DND-41 (cell line): ENCODE measurements at regions not wholly inside any gene's neighbourhood (a gene's known extent, or its start where the extent isn't known, plus 50 kb on each side); places are given as distances from the start of the nearest gene placed in this dataset.

Source experiments
- EZH2 ChIP-seq: IDR thresholded peaks from 3 replicates; pipeline ENCODE4 v1.6.1; 2012; ENCODE audit warnings: borderline replicate concordance, low read depth, mild to moderate bottlenecking, moderate library complexity, low read length, inconsistent platforms; ENCODE audit not compliant: severe bottlenecking
- TF ChIP-seq, protein P1 (sequence below): IDR thresholded peaks from 2 replicates; pipeline ENCODE4 v1.5.1; 2012; ENCODE audit warnings: borderline replicate concordance, low read length, moderate library complexity, mild to moderate bottlenecking; ENCODE audit not compliant: poor library complexity, severe bottlenecking; ENCODE audit errors: extremely low read depth

DNA sequence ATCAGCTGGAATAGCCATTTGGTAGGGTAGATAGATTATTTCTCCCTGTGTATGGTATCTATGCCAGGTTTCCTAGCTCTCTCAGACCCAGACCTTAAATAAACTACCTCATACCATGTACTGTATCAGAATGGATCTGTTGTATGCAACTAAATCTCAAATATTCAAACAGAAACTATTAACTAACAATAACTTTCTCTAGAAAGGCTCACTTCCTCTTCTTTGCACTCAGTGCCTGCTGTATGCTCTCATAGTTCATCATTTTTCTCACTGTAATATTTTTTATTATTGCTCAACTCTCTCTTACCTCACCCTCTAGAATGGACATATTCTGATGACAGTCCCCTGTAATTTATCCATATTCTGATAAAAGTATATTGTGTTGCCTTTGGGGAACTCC, 182.4 kb downstream of the TOX3 start:
- TF ChIP-seq, protein P1, sequence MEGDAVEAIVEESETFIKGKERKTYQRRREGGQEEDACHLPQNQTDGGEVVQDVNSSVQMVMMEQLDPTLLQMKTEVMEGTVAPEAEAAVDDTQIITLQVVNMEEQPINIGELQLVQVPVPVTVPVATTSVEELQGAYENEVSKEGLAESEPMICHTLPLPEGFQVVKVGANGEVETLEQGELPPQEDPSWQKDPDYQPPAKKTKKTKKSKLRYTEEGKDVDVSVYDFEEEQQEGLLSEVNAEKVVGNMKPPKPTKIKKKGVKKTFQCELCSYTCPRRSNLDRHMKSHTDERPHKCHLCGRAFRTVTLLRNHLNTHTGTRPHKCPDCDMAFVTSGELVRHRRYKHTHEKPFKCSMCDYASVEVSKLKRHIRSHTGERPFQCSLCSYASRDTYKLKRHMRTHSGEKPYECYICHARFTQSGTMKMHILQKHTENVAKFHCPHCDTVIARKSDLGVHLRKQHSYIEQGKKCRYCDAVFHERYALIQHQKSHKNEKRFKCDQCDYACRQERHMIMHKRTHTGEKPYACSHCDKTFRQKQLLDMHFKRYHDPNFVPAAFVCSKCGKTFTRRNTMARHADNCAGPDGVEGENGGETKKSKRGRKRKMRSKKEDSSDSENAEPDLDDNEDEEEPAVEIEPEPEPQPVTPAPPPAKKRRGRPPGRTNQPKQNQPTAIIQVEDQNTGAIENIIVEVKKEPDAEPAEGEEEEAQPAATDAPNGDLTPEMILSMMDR = no peak
- no peak for TF ChIP-seq EZH2
